ENCODE measurements at regions not wholly inside any gene's neighbourhood (a gene's known extent, or its start where the extent isn't known, plus 50 kb on each side); places are given as distances from the start of the nearest gene placed in this dataset.

GRCh38 chr2:120421830-120422175, 75.9 kb downstream of the INHBB start:
- Histone ChIP-seq H3K27me3 (ENCODE audit: control insufficient read depth in 1 of 2, insufficient read depth in 2 of 2, low read length in 2 of 2) (peaks cover 6 to 70% of the 10 kb centered on the region in 2 experiments; a peak in 4 of 5 replicates), H3K4me1 (ENCODE audit: insufficient read depth, low read length) (no peaks in the 10 kb centered on the region), H3K27ac (ENCODE audit: extremely low read length, insufficient read depth, low read length) (no peak overlapping the region), H3K9me3 (ENCODE audit: low read length) (no peaks in the 10 kb centered on the region), H3K79me2 (ENCODE audit: insufficient read depth, low read length) (no peaks in the 10 kb centered on the region), H3K9ac (ENCODE audit: insufficient read depth, low read depth, low read length) (no peak overlapping the region), H3K36me3 (replicated peaks in 1 of 2; ENCODE audit: control insufficient read depth in 1 of 2, insufficient read depth in 2 of 2, low read length in 2 of 2) (no peaks in the 10 kb centered on the region), H3K4me3 (replicated peaks in 1 of 3; ENCODE audit: insufficient read depth in 1 of 3, low read depth in 2 of 3, low read length in 3 of 3) (no peak overlapping the region), H2AFZ (ENCODE audit: low read length) (no peak overlapping the region), H3K4me2 (ENCODE audit: low read depth, low read length) (no peak overlapping the region), H4K20me1 (ENCODE audit: insufficient read depth, low read length) (no peaks in the 10 kb centered on the region; the same call in 1 of the 2 replicates)
- ChIA-PET CTCF (ENCODE audit: low intra/inter-chr PET ratio, low total read pairs) (no interaction called here), POLR2A (no interaction called here)
- TF ChIP-seq ZNF839 (CRISPR knock-in tag; IDR thresholded peaks at IDR 0.05; ENCODE audit: borderline replicate concordance), result no peak
- 28% methylated on average over 7 of the region's 7 CpGs for WGBS (ENCODE audit: low lambda C conversion rate)
- FAIRE-seq (no peak), ATAC-seq (no peak), DNase-seq (ENCODE audit: low spot score) (no peak)
- intact Hi-C loops (cut with micrococcal nuclease; ENCODE audit: unreplicated experiment), result no loop called here
- in situ Hi-C loops (cut with HindIII; ENCODE audit: extremely low pct_ligation_motif_present, low pct_unique_long_range_greater_than_20kb), result no loop called here
- no TSS peak for BruUV-seq (replicated peaks)

DNA sequence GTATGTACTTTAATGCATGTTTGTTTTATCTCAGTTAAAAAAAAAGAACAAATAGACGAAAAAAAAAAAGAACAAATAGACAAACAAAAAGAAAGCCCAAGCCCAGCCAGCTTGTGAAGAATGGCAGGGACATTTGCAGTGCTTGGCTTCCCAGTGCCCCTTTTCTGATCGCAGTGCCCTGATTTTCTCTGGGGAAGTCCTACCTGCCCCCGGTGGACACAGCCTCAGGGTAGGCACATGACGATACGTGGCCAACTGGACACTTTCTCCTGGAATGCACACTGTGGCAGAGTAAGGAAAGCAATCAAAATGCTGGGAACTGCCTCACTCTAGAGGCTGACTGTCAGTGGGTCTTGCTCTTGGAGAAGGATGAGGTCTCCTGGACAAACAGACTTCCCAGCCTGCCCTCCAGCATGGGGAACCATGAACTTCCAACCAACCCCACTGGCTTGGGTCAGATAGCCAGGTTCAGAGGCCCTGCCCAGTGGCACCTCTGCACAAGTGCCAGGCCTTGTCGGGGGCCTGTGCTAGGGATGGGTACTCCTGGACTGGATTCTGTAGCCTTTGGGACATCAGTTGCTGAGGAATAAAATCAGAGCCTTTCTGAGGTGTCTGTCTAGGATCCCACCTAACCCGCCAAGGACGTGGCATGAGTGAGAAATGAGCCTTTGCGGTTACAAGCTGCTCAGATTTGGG, 76.7 kb downstream of the INHBB start:
- no TSS peak for BruUV-seq (replicated peaks)
- Histone ChIP-seq H3K27me3 (ENCODE audit: control insufficient read depth in 1 of 2, insufficient read depth in 2 of 2, low read length in 2 of 2) (peaks cover 6 to 76% of the 10 kb centered on the region in 2 experiments; a peak in 4 of 5 replicates), H3K27ac (ENCODE audit: extremely low read length, insufficient read depth, low read length) (no peak overlapping the region), H3K9me3 (ENCODE audit: low read length) (no peaks in the 10 kb centered on the region), H3K36me3 (replicated peaks in 1 of 2; ENCODE audit: control insufficient read depth in 1 of 2, insufficient read depth in 2 of 2, low read length in 2 of 2) (no peaks in the 10 kb centered on the region), H3K4me1 (ENCODE audit: insufficient read depth, low read length) (no peaks in the 10 kb centered on the region), H3K4me2 (ENCODE audit: low read depth, low read length) (no peak overlapping the region), H3K9ac (ENCODE audit: insufficient read depth, low read depth, low read length) (no peak overlapping the region), H3K79me2 (ENCODE audit: insufficient read depth, low read length) (no peaks in the 10 kb centered on the region), H4K20me1 (ENCODE audit: insufficient read depth, low read length) (no peaks in the 10 kb centered on the region; the same call in 1 of the 2 replicates), H2AFZ (ENCODE audit: low read length) (no peak overlapping the region), H3K4me3 (replicated peaks in 1 of 3; ENCODE audit: insufficient read depth in 1 of 3, low read depth in 2 of 3, low read length in 3 of 3) (no peak overlapping the region)
- ATAC-seq (0 out of 3 replicates have a peak, but pooled peaks have one; percentile 20), FAIRE-seq (no peak), DNase-seq (ENCODE audit: low spot score) (no peak)
- no peak for TF ChIP-seq ZNF207 (IDR thresholded peaks at IDR 0.05; ENCODE audit: borderline replicate concordance)
- TF ChIP-seq, protein P1, sequence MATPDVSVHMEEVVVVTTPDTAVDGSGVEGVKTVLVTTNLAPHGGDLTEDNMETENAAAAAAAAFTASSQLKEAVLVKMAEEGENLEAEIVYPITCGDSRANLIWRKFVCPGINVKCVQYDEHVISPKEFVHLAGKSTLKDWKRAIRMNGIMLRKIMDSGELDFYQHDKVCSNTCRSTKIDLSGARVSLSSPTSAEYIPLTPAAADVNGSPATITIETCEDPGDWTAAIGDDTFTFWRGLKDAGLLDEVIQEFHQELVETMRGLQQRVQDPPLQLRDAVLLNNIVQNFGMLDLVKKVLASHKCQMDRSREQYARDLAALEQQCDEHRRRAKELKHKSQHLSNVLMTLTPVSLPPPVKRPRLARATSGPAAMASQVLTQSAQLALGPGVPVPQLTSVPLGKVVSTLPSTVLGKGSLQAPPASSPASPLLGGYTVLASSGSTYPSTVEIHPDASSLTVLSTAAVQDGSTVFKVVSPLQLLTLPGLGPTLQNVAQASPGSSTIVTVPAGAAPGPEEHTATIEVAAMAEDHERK (CRISPR knock-in tag; IDR thresholded peaks at IDR 0.05; ENCODE audit: low read depth), result no peak
- TF ChIP-seq GATAD1 (CRISPR knock-in tag; IDR thresholded peaks at IDR 0.05), result no peak
- TF ChIP-seq, protein P2, sequence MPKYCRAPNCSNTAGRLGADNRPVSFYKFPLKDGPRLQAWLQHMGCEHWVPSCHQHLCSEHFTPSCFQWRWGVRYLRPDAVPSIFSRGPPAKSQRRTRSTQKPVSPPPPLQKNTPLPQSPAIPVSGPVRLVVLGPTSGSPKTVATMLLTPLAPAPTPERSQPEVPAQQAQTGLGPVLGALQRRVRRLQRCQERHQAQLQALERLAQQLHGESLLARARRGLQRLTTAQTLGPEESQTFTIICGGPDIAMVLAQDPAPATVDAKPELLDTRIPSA (CRISPR knock-in tag; IDR thresholded peaks at IDR 0.05; ENCODE audit: borderline replicate concordance), result no peak
- TF ChIP-seq SNAPC5 (CRISPR knock-in tag; IDR thresholded peaks at IDR 0.05; ENCODE audit: borderline replicate concordance), result no peak
- TF ChIP-seq ZNF205 (CRISPR knock-in tag; IDR thresholded peaks at IDR 0.05), result no peak
- no peak for TF ChIP-seq ZNF652 (CRISPR knock-in tag; IDR thresholded peaks at IDR 0.05; ENCODE audit: borderline replicate concordance, low read depth)
- TF ChIP-seq ZNF550 (CRISPR knock-in tag; IDR thresholded peaks at IDR 0.05; ENCODE audit: borderline replicate concordance), result no peak
- no peak for TF ChIP-seq RARA (CRISPR knock-in tag; IDR thresholded peaks at IDR 0.05)
- CTCF ChIA-PET (ENCODE audit: low intra/inter-chr PET ratio, low total read pairs), result no interaction called here
- WGBS (ENCODE audit: low lambda C conversion rate), result 47% methylated on average over 8 of the region's 9 CpGs
- POLR2A ChIA-PET, result no interaction called here
- intact Hi-C loops (cut with micrococcal nuclease; ENCODE audit: unreplicated experiment) (no loop called here), in situ Hi-C loops (cut with HindIII; ENCODE audit: extremely low pct_ligation_motif_present, low pct_unique_long_range_greater_than_20kb) (no loop called here)
